Ovary (tissue), 3 donors: ENCODE measurements at regions not wholly inside any gene's neighbourhood (a gene's known extent, or its start where the extent isn't known, plus 50 kb on each side); places are given as distances from the start of the nearest gene placed in this dataset.

ENCODE experiments used
- EP300 ChIP-seq: sonication (generic); formaldehyde crosslinking; IDR thresholded peaks from one replicate; pipeline ENCODE4 v1.6.1; 2017; ENCODE audit warnings: antibody characterized with exemption
- TF ChIP-seq, protein P1 (sequence below), 3 donors: fragments of 450-650 bp in 2 of 3; fragments of 200-600 bp in 1 of 3; IDR thresholded peaks; one replicate each; pipeline versions ENCODE4 v1.5.1 to v1.8.0; 2016 to 2022; ENCODE audit warnings: antibody characterized with exemption in 3 of 3, mild to moderate bottlenecking in 1 of 3
- donor health status: DM: no; HTN: no; CAD: no.

DNA sequence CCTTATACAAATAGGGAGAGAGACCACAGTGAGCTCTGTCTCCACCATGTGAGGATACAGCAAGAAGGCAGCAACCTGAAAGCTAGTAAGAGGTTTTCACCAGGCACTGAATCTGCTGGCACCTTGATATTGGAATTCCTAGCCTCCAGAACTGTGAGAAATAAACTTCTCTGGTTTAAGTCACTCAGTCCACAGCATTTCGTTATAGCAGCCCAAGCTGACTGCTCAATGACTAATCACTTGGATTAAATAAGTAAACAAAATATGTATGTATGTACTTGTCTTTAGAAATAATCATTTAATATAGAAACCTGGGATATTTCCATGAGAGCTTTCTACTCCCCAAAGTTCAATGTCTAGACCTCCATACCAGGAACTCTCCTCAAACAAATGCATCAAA, 162.0 kb downstream of the IMPG2 start:
- TF ChIP-seq, protein P1, sequence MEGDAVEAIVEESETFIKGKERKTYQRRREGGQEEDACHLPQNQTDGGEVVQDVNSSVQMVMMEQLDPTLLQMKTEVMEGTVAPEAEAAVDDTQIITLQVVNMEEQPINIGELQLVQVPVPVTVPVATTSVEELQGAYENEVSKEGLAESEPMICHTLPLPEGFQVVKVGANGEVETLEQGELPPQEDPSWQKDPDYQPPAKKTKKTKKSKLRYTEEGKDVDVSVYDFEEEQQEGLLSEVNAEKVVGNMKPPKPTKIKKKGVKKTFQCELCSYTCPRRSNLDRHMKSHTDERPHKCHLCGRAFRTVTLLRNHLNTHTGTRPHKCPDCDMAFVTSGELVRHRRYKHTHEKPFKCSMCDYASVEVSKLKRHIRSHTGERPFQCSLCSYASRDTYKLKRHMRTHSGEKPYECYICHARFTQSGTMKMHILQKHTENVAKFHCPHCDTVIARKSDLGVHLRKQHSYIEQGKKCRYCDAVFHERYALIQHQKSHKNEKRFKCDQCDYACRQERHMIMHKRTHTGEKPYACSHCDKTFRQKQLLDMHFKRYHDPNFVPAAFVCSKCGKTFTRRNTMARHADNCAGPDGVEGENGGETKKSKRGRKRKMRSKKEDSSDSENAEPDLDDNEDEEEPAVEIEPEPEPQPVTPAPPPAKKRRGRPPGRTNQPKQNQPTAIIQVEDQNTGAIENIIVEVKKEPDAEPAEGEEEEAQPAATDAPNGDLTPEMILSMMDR (IDR thresholded peaks at IDR 0.05) = no peak
- no peak for TF ChIP-seq EP300
